Renal cortical epithelial cell (primary cell): ENCODE measurements at regions not wholly inside any gene's neighbourhood (a gene's known extent, or its start where the extent isn't known, plus 50 kb on each side); places are given as distances from the start of the nearest gene placed in this dataset.

Experiments used
- DNase-seq: peaks from one replicate; pipeline ENCODE4 v3.0.0-alpha.2; 2011; ENCODE audit warnings: low read depth

DNA sequence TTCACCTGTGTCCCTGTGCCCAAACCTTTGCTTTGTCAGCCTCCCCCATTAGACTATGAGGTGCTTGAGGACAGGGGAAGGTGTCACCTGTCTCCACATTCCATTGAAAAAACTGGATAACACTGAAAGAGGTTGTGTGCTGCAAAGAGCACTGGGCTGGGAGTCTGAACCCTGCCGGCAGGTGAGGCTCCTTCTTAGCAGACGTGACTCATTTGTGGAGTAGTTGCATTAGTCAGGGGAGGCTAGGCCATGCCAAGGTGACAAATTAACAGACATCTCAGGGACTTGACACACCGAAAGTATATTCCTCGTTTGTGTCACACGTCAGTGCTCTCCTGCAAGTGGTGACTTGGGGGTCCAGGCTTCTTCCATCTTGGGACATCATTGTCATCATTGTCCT lies 95.9 kb upstream of the STX18 start:
- DNase-seq = peak; percentile 31

DNA sequence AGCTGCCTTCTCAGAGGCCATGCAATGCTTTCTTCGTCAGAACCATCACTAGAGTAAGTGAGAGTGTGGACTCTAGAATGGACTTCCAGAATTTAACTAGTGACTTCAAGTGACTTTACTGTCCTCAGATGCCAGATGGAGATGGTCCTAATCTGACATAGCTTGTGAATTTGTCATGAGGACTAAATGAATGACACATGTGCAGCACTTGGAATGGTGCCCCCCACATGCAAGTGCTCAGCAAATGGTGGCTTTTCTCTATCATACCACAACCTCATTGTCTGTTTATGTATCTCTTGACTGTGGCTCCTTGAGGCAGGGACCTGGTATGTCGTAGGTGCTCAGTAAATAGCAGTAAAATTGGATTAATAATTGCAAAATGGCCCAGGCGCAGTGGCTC lies 91.6 kb upstream of the STX18 start:
- no peak for DNase-seq

DNA sequence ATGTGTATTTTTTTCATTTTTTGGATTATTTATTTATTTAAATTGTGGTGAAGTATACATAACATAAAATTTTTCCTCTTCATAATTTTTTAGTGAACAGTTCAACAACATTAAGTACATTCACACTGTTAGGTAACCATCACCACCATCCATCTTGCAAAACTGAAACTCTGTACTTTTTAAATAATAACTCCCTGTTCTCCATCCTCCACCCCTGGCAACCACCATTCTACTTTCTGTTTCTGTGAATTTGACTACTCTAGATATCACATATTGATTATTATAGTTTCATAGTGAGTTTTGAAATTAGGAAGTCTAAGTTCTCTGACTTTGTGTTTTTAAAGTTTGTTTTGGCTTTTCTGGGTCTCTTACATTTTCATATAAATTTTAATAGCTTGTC lies 89.3 kb upstream of the STX18 start:
- DNase-seq = no peak

DNA sequence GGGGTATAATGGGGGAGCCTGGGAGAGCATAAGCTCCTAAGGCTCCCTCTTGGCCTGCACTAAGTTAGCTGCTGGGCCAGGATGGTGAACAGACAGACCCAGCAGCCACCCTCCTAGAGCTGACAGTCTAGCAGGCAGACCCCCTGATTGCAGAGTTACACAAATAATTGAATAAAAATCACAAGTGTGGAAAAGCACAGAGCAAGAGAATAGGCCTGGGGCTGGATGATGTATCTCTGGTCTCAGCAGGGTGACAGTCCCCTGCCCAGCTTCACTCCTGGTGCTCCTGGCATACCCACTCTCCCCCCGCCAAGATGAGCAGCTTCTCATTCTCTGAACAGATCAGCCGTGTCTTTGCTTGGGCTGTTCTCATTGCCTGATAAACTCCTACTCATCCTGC lies 86.1 kb upstream of the STX18 start:
- DNase-seq = no peak

DNA sequence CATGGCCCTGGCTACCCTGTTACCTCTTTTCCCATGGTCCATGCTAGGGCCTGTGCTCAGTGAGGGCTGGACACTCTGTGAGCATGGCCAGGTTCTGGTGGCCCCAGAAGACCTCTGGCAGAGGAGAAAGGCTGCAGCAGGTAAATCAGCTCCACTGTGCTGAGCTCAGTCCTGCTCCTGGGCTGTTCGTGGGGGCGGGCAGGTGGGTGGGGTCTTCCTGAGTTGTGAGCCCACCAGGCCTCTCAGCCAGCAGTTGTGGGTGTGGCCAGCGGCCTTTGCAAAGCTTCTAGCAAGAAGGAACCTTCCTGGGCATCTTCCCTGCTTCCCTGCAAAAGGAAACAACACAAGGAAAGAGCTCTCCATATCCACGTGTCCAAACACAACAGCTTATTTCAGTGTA lies 85.3 kb upstream of the STX18 start:
- DNase-seq = no peak

DNA sequence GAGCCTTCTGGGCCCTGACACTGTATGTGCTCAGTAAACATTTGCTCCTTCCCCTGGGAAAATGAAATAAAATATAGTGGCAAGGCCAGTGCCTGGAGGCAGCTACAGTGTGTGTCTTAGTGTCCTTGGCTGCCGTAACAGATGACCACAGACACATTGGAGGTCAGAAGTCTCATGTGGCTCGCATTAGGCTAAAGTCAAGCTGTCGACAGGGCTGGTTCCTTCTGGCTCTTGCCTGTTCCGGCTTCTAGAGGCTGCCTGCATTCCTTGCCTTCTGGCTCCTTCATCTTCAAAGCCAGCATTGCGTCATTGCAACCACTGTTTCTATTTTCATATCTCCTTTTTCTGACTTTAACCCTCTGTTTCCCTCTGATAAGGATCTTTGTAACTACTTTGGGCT lies 83.6 kb upstream of the STX18 start:
- no peak for DNase-seq

DNA sequence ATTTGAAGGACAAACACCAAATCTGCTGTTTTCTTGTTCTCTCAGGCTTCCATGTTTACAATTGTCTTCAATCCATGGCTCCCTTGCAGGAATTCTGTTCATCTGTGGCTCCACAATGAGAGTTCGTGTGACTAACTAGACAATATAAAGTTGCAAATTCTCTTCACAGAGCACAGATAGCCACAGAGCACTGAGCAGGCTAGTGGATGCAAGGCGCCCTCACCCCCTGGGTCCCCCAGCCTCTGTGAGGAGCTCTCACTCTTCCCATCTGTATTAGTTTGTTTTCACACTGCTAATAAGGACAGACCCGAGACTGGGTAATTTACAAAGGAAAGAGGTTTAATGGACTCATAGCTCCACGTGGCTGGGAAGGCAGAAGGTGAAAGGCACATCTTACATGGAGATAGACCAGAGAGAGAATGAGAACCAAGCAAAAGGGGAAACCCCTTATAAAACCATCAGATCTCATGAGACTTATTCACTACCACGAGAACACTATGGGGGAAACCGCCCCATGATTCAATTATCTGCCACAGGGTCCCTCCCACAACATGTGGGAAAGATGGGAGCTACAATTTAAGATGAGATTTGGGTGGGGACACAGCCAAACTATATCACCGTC lies 82.5 kb upstream of the STX18 start:
- no peak for DNase-seq

DNA sequence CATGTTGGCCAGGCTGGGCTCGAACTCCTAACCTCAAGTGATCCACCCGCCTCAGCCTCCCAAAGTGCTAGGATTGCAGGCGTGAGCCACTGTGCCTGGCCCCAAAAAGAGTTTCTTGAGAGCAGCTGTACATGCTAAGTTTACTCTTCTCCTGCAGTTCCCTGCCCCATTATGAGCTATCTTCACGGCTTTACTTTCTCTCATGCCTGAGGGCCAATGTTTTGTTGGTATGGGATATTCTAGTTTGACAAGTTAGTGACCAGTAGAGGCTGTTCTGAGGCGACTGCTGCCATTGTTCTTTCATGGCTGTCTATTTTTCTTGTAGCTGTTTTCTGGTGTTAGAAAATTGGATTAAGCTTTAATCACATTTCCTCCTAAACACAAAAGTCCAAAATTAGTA lies 78.0 kb upstream of the STX18 start:
- no peak for DNase-seq

DNA sequence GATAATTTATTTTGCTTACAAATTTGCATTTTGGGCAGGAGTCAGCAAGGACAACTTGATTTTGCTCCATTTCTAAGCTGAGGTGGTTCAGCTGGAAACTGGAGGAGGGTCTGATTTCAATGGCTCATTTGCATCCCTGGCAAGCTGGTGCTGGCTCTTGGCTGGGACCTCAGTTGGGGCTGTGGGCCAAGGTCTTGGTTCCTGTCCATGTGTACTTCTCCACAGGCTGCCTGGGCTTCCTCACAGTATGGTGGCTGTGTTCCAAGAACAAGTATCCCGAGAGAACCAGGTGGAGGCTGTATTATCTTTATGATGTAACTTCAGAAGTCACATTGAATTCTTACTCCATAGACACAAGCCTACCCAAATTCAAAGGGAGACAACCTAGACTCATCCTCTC lies 77.0 kb upstream of the STX18 start:
- no peak for DNase-seq

DNA sequence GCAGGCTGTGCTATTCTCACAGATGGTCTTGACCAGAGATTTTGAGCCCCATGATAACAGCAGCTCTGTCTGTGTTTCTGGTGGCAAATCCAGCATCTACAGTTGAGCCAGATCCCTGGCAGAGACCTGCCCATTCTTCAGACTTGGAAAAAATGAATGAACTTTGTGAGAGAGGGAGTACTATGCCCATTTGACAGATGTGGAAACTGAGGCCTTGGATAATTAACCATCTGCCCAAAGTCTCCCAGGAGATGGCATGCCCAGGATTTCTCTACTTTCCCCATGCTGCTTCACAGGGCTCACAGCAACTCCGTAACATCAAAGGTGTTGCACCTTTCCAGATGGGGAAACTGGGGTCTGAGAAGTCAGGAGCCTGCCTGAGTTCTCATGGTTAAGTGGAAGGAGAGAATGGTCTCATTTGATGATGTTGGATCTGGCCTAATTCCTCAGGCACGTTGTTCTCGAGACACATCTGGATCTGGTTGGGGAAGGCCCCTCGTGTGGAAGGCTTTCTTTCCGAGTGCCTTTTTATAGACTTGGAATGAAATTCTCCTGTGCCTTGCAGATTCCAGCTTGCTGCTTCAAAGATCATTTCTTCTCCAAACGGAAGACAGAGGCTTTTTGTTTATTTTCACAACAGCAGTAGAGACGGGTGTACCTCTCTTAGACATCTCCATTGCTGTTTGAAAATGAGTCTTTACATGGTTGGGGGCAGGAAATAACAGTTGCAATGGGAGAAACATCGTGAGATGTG lies 73.3 kb upstream of the STX18 start:
- DNase-seq = no peak

DNA sequence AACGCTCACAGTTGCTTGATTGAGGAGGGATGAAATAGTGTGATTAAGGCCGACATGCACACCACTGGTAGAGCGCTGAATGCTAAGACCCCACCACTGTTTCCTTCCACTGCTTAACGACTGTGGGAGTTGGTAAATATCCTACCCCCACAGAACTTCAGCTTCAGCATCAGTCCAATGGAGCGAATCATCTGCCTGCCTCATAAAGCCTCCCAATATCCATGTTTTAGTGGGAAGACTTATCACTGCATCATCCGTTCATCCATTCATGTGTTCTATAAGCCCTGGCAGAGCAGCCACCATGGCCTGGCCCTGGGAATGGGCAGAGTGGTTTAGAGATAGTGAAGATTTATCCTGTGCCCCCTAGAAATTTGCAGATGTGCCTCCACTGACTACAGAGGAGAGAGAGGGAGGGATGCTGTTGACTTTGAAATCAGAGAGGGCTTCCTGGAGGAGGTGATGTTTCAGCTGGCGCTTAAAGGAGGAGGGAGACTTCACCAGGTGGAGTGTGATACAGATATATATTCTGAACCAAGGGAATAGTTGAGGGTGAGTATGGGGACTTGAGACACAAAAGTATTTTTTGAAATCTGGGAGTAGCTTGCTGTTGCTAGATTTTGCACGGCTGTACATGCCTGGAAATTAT lies 71.9 kb upstream of the STX18 start:
- no peak for DNase-seq

DNA sequence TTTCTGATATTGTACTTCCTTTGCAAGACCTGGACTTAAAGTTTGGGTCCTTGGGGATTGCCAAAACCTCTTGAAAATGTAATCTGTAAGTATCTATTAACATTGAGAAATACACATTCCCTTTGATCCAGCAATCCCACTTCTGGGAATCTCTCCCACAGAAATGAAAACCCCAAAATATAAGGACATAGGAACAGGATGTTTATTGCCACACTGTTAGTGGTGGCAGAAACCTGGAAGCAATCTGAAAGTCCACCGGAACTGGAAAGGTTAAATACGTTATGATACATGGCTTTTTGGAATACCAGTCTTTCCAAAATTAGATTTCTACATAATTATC lies 71.2 kb upstream of the STX18 start:
- DNase-seq = no peak

DNA sequence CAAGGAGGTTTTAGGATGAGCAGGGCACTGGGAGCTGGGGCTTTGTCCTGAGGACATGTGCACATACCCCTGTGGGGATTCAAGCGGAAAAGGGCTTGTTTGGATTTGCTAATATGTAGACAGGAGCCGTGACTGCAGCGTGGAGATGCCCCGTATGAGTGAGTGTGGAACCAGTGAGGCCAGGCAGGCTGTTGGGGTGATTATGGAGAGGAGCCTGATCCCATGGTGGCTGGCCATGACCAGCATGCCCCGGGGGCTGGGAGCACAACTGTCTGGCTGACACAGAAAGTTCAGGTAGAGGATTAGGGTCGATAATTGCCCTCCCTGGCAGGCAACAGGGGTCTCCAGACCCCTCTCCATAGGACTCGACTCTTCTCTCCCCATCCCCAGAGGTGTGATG lies 68.8 kb upstream of the STX18 start:
- DNase-seq = no peak

DNA sequence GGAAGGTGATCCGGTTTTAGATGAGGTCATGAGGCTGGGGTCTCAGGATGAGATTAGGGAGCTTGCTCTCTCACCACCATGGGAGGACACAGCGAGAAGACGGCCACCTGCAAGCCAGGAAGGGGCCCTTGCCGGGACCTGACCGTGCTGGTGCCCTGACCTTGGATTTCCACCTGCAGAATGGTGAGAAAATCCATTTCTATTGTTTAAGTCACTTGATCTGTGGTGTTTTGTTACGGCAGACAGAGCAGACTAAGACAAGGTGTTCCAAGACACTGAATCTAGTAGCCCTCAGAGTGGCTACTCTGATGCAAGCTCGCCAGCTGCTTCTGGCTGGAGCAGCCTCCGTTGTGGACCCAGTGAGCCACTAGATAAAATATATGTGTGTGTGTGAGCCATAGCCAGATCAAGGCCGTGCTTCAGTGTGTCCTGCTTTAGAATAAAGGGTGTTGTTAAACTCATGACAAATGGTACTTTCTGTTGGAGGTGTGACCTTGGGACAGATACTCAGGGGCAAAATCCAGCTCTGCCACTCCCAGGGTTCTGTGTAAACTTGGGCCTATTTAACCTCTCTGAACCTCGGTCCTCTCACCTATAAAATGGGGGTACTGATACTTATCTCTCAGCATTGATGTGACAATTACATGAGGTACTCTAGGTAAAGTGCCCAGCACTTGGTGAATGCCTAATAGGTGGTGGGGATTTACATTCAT lies 67.9 kb upstream of the STX18 start:
- DNase-seq = no peak

DNA sequence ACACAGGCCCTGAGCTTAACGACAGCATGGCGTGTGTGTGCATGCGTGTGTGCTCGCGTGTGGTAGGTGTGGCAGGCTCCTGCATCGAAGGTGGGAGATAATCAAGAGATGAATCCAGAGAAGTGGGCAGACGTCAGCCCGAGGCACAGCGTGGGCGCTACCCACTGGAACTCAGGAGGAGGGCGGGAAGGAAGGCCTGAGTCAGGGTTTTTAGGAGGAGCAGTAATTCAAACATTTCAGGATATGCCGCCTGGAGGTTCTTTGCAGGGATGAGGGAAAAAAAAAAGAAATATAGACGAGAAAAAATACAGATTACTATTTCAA lies 66.3 kb upstream of the STX18 start:
- DNase-seq = no peak

DNA sequence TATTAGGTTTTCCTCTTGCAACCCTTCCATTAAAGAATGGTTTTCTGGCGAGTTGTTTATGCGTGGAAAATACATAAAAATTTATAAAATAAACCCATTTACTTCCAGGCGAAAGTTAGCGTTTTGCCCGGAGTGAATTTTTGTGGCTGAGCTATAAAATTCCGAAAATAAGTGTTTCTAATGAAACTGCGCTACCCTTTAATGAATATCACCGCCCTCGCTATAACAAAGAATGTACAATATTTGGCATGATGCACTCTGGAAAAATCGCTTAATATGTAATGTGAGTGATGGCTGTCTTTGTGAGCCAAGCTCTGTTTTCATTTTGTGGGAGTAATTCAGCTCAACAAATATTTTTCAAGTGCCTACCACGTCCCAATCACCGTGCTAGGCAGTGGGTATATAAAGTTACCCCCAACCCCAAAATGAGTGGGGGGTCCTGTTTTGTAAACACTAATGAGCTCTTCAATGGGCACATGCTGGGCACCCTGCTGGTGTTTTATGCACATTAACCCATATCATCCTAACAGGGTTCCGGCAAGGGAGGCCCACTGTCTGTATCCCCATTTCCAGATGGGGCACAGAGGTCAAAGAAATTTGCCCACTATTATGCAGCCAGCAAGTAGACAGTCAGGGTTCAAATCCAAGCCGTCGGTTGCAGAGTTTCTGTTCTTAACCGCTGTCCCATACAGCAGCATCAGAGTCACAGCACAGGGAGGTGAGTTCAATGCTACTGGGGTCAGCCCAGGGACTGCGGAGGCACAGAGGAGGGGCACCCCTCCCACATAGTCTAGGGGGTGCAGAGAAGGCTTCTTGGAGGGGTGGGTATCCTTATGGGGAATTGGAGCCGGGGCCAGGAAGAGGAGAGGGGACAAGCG lies 65.7 kb upstream of the STX18 start:
- no peak for DNase-seq

DNA sequence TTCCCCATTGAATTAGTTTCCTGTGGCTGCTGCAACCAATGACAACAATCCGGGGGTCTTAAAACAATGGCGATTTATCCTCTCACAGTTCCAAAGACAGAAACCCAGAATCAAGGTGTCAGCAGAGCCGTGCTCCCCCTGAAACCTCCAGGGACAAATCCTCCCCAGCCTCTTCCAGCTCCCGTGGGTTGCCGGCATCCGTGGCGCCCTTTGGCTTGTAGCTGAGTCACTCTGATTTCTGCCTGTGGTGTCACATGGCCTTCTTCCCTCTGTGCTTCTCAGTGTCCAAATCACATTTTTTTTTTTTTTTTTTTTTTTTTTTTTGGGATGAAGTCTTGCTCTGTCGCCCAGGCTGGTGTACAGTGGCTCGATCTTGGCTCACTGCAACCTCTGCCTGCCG lies 64.5 kb upstream of the STX18 start:
- DNase-seq = peak; percentile 64

DNA sequence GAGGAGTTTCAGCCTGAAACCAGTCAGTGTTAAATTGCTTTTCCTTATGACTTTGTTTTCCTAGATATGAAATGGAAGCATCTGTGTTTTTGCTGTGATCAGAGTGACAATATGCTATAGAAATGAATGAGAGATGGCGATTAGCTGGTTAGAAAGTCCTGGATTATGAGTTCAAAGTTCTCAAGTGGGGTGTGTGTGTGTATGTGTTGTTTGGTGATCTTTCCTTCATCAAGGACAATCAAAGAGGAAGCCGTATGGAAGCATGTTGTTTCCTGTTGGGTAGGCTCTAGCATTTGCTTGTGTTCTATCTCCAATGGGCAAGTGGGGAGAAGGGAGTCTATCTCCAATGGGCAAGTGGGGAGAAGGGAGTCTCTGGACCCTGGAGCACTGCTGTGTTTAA lies 64.0 kb upstream of the STX18 start:
- no peak for DNase-seq

DNA sequence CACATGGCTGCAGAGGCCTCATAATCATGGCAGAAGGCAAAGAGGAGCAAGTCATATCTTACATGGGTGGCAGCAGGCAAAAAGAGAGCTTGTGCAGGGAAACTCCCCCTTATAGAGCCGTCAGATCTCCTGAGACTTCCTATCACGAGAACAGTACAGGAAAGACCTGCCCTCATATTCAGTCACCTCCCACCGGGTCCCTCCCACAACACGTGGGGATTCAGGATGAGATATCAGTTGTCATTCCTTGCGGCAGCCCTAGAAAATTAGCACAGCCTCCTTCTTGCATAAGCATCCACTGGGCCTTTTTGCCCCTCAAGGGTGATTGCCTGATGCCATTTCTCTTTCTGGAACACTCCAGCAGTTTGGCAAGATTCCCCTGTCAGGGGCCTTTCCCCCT lies 61.7 kb upstream of the STX18 start:
- no peak for DNase-seq

DNA sequence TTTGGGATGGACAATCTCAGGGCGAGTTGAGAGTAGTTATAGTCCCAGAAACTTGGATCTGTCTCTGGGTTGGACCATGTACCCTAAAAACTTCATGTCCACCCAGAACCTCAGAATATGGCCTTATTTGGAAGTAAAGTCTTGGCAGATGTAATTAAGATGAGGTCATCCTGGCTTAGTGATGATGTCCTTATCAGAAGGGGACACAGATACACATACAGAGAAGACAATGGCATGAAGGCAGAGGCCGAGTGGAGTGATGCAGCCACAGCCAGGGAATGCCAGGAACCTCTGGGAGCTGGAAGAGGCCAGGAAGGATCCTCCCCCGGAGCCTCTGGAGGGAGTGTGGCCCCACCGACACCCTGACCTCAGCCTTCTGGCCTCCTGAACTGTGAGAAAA lies 61.2 kb upstream of the STX18 start:
- no peak for DNase-seq

DNA sequence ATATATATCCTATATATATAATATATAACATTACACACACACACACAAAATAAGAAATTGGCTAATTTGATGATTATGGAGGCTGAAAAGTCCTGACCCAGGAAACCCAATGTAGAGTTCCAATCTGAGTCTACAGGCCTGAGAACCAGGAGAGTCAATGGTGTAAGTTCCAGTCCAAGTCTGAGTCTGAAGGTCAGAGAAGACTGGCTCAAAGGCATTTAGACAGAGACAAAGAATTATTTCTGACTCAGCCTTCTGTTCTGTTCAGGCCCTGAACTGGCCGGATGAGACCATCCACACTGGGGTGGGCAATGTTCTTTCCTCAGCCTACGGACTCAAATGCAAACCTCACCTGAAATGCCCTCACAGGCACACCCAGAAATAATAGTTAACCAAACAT lies 60.6 kb upstream of the STX18 start:
- DNase-seq = no peak

DNA sequence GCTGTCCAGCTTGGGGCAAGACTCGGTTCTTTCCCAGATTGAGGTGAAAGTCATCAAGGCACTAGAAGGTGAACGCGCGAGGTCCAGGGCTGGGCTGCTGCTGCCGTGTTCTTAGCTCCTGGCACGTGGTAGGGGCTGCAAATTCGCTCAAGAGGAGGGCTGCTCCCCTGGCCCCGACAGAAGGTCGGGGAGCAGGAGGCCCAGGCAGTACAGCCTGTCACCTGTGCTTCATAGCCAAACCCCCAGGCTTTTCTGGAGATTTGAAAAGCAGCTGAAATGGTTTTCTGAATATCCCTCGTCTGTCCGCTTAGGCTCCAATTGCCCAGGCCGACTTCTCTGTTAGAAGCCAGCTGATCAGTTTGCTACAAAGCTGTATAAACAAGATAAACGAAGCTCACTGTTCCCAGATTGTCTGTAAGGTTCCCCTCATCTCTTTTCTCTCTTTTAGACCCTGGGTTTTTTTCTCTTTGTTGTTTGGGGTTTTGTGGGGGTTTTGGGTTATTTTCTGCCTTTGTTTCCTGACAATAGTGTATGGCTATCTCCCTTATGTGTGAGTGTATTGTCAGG lies 60.0 kb upstream of the STX18 start:
- no peak for DNase-seq
